ENCODE measurements at regions not wholly inside any gene's neighbourhood (a gene's known extent, or its start where the extent isn't known, plus 50 kb on each side); places are given as distances from the start of the nearest gene placed in this dataset.

GRCh38 chr11:93059117-93059957, 89.9 kb downstream of the MTNR1B start:
- H3K9me3 ChIP-seq (replicated peaks; ENCODE audit: control insufficient read depth, insufficient read depth, low read length): no peaks in the 10 kb centered on the region
- BruUV-seq (replicated peaks): no TSS peak
- H3K4me3 ChIP-seq: no peak overlapping the region
- H3K27ac ChIP-seq (ENCODE audit: control insufficient read depth, insufficient read depth): no peak overlapping the region
- H3K27me3 ChIP-seq (replicated peaks in 1 of 2; ENCODE audit: control insufficient read depth in 2 of 2, insufficient read depth in 2 of 2, low read length in 1 of 2): no peaks in the 10 kb centered on the region
- no peak overlapping the region for H3K4me2 ChIP-seq (ENCODE audit: control insufficient read depth, insufficient read depth)
- CTCF ChIA-PET: no interaction called here
- intact Hi-C loops (cut with micrococcal nuclease; ENCODE audit: unreplicated experiment) (no loop called here), in situ Hi-C loops (cut with MboI) (no loop called here)
- H2AFZ ChIP-seq (ENCODE audit: control insufficient read depth, low read depth, low read length): no peak overlapping the region
- H3K4me1 ChIP-seq (ENCODE audit: control insufficient read depth, insufficient read depth, low read length): no peaks in the 10 kb centered on the region
- no peaks in the 10 kb centered on the region for H4K20me1 ChIP-seq (ENCODE audit: control insufficient read depth, insufficient read depth)
- RAD21 ChIA-PET (ENCODE audit: unreplicated experiment): no interaction called here
- DNase-seq (ENCODE audit: low read depth, low spot score) (no peak), FAIRE-seq (no peak), ATAC-seq (no peak)
- 35% methylated on average over 6 of the region's 6 CpGs for WGBS (ENCODE audit: insufficient coverage, insufficient replicate concordance, low lambda C conversion rate, missing lambda C conversion rate)
- POLR2A ChIA-PET: no interaction called here
- no peaks in the 10 kb centered on the region for H3K36me3 ChIP-seq (ENCODE audit: control insufficient read depth in 2 of 2, insufficient read depth in 2 of 2, low read length in 1 of 2)
- SMC1A ChIA-PET (ENCODE audit: uncharacterized antibody, unreplicated experiment): no interaction called here
- TF ChIP-seq NRF1 (conservative IDR thresholded peaks at IDR 0.05; ENCODE audit: low read depth, low read length): no peak
- TF ChIP-seq ELK1 (IDR thresholded peaks at IDR 0.05; ENCODE audit: low read depth, low read length): no peak
- TF ChIP-seq FOS (IDR thresholded peaks at IDR 0.05; ENCODE audit: borderline replicate concordance, extremely low read depth, insufficient read length): no peak
- TF ChIP-seq JUNB (IDR thresholded peaks at IDR 0.05): no peak
- H3K9ac ChIP-seq (ENCODE audit: control insufficient read depth, insufficient read depth, low read length): no peak overlapping the region
- H3K79me2 ChIP-seq (ENCODE audit: control insufficient read depth, insufficient read depth, low read length): no peaks in the 10 kb centered on the region

DNA sequence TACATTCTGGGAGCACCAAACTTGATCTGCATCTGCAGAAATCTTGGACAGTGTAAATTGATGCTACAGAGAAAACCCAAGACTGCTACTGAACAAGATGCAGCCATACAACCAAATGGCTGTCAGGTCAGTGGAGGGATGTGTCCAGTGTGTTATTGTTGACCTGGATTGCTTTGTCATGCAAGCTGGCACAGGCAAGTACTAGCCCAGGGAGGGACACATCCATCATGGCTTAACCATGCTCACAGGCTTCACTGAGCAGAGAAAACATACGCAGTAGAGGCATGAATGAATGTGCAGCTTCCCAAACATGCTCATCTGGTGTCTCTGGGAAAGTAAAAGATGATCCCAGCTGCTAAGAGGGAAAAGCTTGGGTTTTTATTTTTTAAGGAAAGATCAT, 93.6 kb downstream of the MTNR1B start:
- no peak overlapping the region for H3K4me2 ChIP-seq (ENCODE audit: control insufficient read depth, insufficient read depth)
- intact Hi-C loops (cut with micrococcal nuclease; ENCODE audit: unreplicated experiment): no loop called here
- H3K4me3 ChIP-seq: no peak overlapping the region
- FAIRE-seq: no peak
- H3K79me2 ChIP-seq (ENCODE audit: control insufficient read depth, insufficient read depth, low read length): no peaks in the 10 kb centered on the region
- H4K20me1 ChIP-seq (ENCODE audit: control insufficient read depth, insufficient read depth): no peaks in the 10 kb centered on the region
- RAD21 ChIA-PET (ENCODE audit: unreplicated experiment): no interaction called here
- SMC1A ChIA-PET (ENCODE audit: uncharacterized antibody, unreplicated experiment): no interaction called here
- H3K27ac ChIP-seq (ENCODE audit: control insufficient read depth, insufficient read depth): no peak overlapping the region
- CTCF ChIA-PET: no interaction called here
- no TSS peak for BruUV-seq (replicated peaks)
- 0% methylated on average over 1 of the region's 1 CpG for WGBS (ENCODE audit: insufficient coverage, insufficient replicate concordance, low lambda C conversion rate, missing lambda C conversion rate)
- in situ Hi-C loops (cut with MboI): no loop called here
- DNase-seq (ENCODE audit: low read depth, low spot score): no peak
- no peak for ATAC-seq
- H3K9me3 ChIP-seq (replicated peaks; ENCODE audit: control insufficient read depth, insufficient read depth, low read length): no peaks in the 10 kb centered on the region
- no peak overlapping the region for H2AFZ ChIP-seq (ENCODE audit: control insufficient read depth, low read depth, low read length)
- H3K36me3 ChIP-seq (ENCODE audit: control insufficient read depth in 2 of 2, insufficient read depth in 2 of 2, low read length in 1 of 2): no peaks in the 10 kb centered on the region
- POLR2A ChIA-PET: no interaction called here
- H3K9ac ChIP-seq (ENCODE audit: control insufficient read depth, insufficient read depth, low read length): no peak overlapping the region
- H3K4me1 ChIP-seq (ENCODE audit: control insufficient read depth, insufficient read depth, low read length): no peaks in the 10 kb centered on the region
- H3K27me3 ChIP-seq (replicated peaks in 1 of 2; ENCODE audit: control insufficient read depth in 2 of 2, insufficient read depth in 2 of 2, low read length in 1 of 2): no peaks in the 10 kb centered on the region
- TF ChIP-seq ZBTB33 (IDR thresholded peaks at IDR 0.05) (no peak), YBX1 (IDR thresholded peaks at IDR 0.05) (no peak), NKRF (conservative IDR thresholded peaks at IDR 0.05) (no peak)
- TF ChIP-seq, protein P1, sequence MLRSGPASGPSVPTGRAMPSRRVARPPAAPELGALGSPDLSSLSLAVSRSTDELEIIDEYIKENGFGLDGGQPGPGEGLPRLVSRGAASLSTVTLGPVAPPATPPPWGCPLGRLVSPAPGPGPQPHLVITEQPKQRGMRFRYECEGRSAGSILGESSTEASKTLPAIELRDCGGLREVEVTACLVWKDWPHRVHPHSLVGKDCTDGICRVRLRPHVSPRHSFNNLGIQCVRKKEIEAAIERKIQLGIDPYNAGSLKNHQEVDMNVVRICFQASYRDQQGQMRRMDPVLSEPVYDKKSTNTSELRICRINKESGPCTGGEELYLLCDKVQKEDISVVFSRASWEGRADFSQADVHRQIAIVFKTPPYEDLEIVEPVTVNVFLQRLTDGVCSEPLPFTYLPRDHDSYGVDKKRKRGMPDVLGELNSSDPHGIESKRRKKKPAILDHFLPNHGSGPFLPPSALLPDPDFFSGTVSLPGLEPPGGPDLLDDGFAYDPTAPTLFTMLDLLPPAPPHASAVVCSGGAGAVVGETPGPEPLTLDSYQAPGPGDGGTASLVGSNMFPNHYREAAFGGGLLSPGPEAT (IDR thresholded peaks at IDR 0.05; ENCODE audit: low read depth): no peak

Data from GM12878 (cell line).